ENCODE measurements at regions not wholly inside any gene's neighbourhood (a gene's known extent, or its start where the extent isn't known, plus 50 kb on each side); places are given as distances from the start of the nearest gene placed in this dataset.

- TF ChIP-seq EZH2phosphoT487 (IDR thresholded peaks at IDR 0.05; ENCODE audit: low read length) (no peak), EZH2 (optimal IDR thresholded peaks at IDR 0.05; ENCODE audit: low read depth, low read length) (no peak)
- TF ChIP-seq, protein P1, sequence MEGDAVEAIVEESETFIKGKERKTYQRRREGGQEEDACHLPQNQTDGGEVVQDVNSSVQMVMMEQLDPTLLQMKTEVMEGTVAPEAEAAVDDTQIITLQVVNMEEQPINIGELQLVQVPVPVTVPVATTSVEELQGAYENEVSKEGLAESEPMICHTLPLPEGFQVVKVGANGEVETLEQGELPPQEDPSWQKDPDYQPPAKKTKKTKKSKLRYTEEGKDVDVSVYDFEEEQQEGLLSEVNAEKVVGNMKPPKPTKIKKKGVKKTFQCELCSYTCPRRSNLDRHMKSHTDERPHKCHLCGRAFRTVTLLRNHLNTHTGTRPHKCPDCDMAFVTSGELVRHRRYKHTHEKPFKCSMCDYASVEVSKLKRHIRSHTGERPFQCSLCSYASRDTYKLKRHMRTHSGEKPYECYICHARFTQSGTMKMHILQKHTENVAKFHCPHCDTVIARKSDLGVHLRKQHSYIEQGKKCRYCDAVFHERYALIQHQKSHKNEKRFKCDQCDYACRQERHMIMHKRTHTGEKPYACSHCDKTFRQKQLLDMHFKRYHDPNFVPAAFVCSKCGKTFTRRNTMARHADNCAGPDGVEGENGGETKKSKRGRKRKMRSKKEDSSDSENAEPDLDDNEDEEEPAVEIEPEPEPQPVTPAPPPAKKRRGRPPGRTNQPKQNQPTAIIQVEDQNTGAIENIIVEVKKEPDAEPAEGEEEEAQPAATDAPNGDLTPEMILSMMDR (IDR thresholded peaks at IDR 0.05; ENCODE audit: low read length), result no peak
Measured at GRCh38 chr6:5930143-5930770, 76.5 kb downstream of the NRN1 start.

All from MM.1S (cell line).